ENCODE measurements at regions not wholly inside any gene's neighbourhood (a gene's known extent, or its start where the extent isn't known, plus 50 kb on each side); places are given as distances from the start of the nearest gene placed in this dataset.
"Not testable (repeated sequence)": the region's sequence is repeated elsewhere in the genome, so short reads cannot be mapped to it uniquely, and the experiment has no call there.

DNA sequence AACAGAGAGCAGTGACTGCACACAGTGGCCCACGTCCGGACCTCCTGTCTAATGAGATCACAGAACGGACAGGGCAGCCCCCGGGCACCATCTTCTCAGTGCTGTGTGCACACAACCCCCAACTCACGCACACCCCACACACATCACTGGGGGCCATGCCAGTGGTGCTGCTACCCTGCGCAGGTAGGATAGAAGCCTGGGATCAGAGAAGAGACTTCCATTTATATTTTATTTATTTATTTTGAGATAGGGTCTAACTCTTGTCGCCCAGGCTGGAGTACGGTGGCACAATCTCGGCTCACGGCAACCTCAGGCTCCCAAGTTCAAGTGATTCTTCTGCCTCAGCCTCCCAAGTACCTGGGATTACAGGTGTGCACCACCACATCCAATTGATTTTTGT lies 71.5 kb upstream of the TNK2 start:
- H3K27me3 ChIP-seq; H3K9me3 ChIP-seq; H3K4me1 ChIP-seq; intact Hi-C loops (cut with DNase I; ENCODE audit: low total_unique reads); DNase-seq; H3K4me3 ChIP-seq; H3K27ac ChIP-seq: not testable (repeated sequence)
- H3K36me3 ChIP-seq, result peaks cover 4 to 82% (median 61%) of the 10 kb centered on the region in 4 donors
- 94 to 100% (median 97%) methylated on average over 10 of the region's 10 CpGs for WGBS, 5 donors

DNA sequence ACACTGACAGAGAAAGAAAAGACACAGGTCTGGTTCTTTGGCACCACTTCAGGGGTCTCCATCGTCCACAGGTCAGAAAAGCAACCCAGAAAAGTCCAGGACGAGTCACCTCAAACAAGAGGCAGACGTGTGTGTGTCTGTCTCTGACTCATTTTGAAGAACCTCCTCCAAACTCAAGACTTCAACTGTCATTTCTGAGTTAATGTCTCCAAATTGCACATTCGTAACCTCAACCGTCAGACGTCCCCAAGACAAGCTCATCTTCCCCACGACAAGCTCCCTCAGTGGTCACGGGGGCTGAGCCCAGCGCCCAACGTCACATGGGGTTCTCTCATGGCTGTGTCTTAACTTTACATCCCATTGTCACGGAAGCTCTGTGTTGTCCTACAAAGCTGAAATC lies 70.2 kb upstream of the TNK2 start:
- intact Hi-C loops (cut with DNase I; ENCODE audit: low total_unique reads); H3K4me1 ChIP-seq; H3K27ac ChIP-seq; H3K9me3 ChIP-seq; H3K27me3 ChIP-seq; H3K4me3 ChIP-seq; DNase-seq: not testable (repeated sequence)
- WGBS, 5 donors, result 74 to 100% (median 85%) methylated on average over 1 to 9 of the region's 11 CpGs
- peaks cover 4 to 84% (median 62%) of the 10 kb centered on the region in 4 donors for H3K36me3 ChIP-seq

DNA sequence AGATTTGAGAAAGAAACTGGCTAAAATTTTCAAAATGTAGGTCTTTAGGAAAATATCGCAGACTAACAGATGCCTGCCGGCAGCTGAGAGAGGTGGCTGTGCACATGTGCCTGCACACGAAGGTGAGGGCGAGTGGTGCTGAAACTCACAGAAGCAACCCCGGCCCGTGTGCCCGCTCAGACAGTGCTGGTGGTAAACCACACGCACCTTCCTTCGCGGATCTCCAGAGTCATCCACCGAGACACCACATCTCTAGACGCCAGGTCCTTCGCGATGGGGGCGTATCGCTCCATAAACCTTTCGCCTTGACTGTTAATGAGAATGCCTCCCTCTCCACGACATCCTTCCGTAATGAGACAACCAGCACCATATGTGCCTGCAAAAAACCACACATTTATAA lies 68.5 kb upstream of the TNK2 start:
- H3K4me1 ChIP-seq; intact Hi-C loops (cut with DNase I; ENCODE audit: low total_unique reads); H3K27ac ChIP-seq; H3K4me3 ChIP-seq; H3K27me3 ChIP-seq; H3K9me3 ChIP-seq; DNase-seq: not testable (repeated sequence)
- peaks cover 4 to 83% (median 56%) of the 10 kb centered on the region in 4 donors for H3K36me3 ChIP-seq
- 90 to 100% (median 97%) methylated on average over 2 to 10 of the region's 19 CpGs for WGBS, 5 donors

DNA sequence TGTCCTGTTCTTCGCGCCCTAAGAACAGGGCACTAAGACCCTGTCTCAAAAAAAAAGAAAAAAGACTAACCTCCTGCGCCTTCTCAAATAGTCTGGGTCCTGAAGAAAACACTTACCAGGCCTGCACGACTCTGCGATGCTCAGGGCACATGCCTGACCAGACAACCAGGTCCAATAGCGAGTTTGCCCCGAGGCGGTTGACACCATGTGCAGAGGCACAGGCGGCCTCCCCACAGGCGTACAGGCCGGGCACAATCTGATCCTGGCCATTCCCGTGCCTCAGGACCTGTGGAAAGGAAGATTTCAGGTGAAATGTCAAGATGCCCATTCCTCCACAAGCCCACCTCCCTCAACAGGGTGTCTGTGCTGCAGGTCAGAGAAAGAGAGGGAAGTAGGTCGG lies 65.9 kb upstream of the TNK2 start:
- H3K27ac ChIP-seq; H3K27me3 ChIP-seq; intact Hi-C loops (cut with DNase I; ENCODE audit: low total_unique reads); H3K4me3 ChIP-seq; H3K4me1 ChIP-seq; H3K9me3 ChIP-seq; DNase-seq: not testable (repeated sequence)
- WGBS, 5 donors, result 88 to 97% (median 93%) methylated on average over 8 to 13 of the region's 13 CpGs
- H3K36me3 ChIP-seq, result peaks cover 17 to 91% (median 65%) of the 10 kb centered on the region in 4 donors

DNA sequence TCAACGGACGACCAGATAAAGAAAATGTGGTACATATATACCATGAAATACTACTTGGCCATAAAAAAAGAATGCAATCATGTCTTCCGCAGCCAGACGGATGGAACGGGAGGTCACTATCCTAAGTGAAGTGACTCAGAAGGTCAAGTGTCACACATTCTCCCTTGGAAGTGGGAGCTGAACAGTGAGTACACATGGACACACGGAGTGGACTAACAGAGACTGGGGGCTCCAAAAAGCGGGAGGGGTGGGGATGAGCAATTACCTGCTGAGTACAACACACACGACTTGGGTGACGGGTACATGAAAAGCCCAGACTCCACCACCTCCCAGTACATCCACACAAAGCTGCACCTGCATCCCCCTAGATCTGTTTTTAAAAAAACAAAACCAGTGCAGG lies 62.5 kb upstream of the TNK2 start:
- H3K36me3 ChIP-seq, result peaks cover 17 to 83% (median 54%) of the 10 kb centered on the region in 4 donors

DNA sequence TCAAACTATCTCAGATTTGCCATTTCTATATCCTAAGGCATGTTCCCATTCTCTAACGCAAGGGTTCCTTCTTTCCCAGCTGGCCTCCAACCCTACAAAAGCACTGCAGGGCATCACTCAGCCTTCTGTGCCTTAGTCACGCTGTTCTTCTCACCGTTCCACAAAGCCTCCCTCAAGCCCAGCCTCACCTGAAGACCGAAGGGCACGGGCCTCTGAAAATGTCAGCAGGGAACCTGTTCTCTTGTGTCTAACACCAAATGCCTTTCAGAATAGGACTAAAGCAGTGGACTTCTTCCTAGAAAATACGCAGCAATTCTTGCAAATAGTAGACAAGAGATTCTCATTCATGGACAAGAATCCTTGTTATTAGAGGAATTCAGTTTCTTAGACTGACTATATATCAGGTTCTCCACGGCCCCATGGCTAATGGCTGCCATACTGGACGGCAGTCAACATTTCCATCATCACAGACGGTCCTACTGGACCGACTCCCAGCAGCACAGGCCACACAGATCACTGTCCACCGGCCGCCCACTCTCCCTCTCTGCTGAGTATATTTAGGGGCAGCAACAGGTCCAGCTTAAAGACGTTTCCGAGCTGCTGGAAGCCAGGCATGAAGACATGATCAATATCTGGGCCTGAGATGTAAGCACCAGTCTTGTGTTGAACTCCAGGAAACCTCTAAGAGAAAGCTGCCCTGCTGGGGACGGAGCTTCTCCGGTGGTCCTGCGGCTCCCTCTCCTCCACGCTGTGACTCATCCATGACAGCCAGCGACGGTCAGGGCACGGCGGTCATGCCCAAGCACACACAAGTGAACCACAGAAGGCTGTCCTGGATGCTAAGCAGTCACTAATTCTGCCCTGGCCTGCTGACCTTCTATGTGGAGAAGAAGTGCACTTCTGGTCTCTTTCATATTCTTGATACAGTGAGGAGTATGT lies 61.8 kb upstream of the TNK2 start:
- peaks cover 16 to 83% (median 57%) of the 10 kb centered on the region in 4 donors for H3K36me3 ChIP-seq
- H3K27ac ChIP-seq; H3K4me3 ChIP-seq; DNase-seq; intact Hi-C loops (cut with DNase I; ENCODE audit: low total_unique reads); H3K4me1 ChIP-seq; H3K9me3 ChIP-seq; H3K27me3 ChIP-seq: not testable (repeated sequence)
- 88 to 95% (median 91%) methylated on average over 21 of the region's 22 CpGs for WGBS, 5 donors

More for the DNA sequence above, 62.5 kb upstream of the TNK2 start:
- H3K27ac ChIP-seq; intact Hi-C loops (cut with DNase I; ENCODE audit: low total_unique reads); H3K27me3 ChIP-seq; H3K9me3 ChIP-seq; DNase-seq; H3K4me3 ChIP-seq; H3K4me1 ChIP-seq: not testable (repeated sequence)
- WGBS, 5 donors, result 94 to 98% (median 96%) methylated on average over 9 of the region's 9 CpGs

DNA sequence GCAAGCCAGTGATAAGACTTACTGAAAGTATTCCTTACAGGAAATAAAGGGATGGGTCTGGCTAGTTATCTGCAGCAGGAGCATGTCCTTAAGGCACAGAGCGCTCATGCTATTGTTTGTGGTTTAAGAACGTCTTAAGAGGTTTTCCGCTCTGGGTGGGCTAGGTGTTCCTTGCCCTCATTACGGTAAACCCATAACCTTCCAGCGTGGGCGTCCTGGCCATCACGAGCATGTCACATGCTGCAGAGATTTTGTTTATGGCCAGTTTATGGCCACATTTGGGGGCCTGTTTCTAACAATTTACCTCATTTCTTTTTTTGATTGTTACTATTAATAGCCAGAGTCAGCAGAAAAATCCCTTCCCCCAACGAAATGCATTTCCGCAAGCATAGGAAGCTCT lies 61.0 kb upstream of the TNK2 start:
- H3K27me3 ChIP-seq; DNase-seq; H3K9me3 ChIP-seq; H3K4me3 ChIP-seq; H3K4me1 ChIP-seq; intact Hi-C loops (cut with DNase I; ENCODE audit: low total_unique reads); H3K27ac ChIP-seq: not testable (repeated sequence)
- peaks cover 23 to 83% (median 60%) of the 10 kb centered on the region in 4 donors for H3K36me3 ChIP-seq
- WGBS, 5 donors, result 87 to 97% (median 91%) methylated on average over 9 of the region's 9 CpGs

DNA sequence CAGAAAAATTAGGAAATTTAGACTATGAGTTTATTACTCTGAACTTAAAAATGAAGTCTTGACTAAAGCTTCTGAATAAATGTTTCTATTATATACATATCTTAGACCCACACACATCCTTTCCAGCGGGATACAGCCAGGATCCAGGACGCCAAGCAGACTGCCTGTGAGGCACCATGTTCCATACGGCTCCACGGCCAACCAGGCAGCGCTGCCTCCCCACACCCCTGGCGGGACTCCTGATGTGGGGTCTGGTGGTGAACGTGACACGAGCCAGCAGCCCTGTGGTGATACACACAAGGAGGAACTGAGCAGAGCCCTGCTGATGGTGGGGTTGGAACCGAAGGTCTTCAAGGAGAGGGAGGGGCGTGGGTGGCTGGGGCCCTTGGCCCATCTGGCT lies 59.8 kb upstream of the TNK2 start:
- DNase-seq; H3K9me3 ChIP-seq; H3K27me3 ChIP-seq; H3K4me3 ChIP-seq; intact Hi-C loops (cut with DNase I; ENCODE audit: low total_unique reads); H3K4me1 ChIP-seq; H3K27ac ChIP-seq: not testable (repeated sequence)
- H3K36me3 ChIP-seq, result peaks cover 23 to 85% (median 55%) of the 10 kb centered on the region in 4 donors
- 91 to 100% (median 95%) methylated on average over 5 to 8 of the region's 10 CpGs for WGBS, 5 donors

GRCh38 chr3:195967387-195967720 lies 59.0 kb upstream of the TNK2 start:
- H3K9me3 ChIP-seq; H3K4me1 ChIP-seq; intact Hi-C loops (cut with DNase I; ENCODE audit: low total_unique reads); H3K27ac ChIP-seq; H3K27me3 ChIP-seq; H3K4me3 ChIP-seq; DNase-seq: not testable (repeated sequence)
- WGBS, 5 donors, result no CpG with 5 or more reads among the region's 16 CpGs
- peaks cover 27 to 86% (median 58%) of the 10 kb centered on the region in 4 donors for H3K36me3 ChIP-seq

DNA sequence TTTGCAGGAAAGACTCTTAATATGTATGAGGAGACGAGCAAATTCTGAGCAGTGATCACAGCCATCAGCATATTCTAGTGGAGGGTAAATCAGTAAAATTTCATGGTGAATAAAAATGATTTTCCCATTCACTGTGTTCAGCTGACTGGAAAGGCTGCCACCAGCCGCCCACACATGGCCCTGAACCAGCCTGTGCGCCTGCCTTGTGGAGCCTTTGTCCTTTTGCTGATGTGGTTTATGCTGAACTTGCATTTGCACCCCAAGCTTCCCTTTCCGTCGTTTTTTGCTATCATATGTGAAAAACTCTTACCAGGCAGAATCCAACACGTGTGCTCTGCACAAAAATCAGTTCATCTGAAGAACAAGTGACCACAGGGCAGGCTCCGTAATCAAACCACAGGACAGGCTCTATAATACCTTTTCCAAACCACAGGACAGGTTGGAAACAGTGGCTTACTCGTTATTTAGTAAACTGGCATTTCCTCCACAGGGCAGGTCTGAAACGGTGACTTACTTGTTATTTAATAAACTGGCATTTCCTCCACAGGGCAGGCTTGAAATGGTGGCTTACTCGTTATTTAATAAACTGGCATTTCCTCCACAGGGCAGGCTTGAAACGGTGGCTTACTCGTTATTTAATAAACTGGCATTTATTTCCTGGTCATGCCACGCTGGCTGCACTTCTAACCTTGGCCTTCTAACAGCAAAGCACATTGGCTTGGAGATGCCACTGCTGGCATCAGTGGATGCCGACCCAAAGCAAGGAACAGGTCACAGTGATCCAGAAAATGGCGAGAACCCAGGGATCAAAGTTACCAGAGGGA lies 58.4 kb upstream of the TNK2 start:
- H3K27me3 ChIP-seq; intact Hi-C loops (cut with DNase I; ENCODE audit: low total_unique reads); H3K4me1 ChIP-seq; H3K9me3 ChIP-seq; H3K4me3 ChIP-seq; DNase-seq; H3K27ac ChIP-seq: not testable (repeated sequence)
- 77 to 86% (median 83%) methylated on average over 12 to 13 of the region's 15 CpGs for WGBS, 5 donors
- H3K36me3 ChIP-seq, result peaks cover 28 to 86% (median 58%) of the 10 kb centered on the region in 4 donors

DNA sequence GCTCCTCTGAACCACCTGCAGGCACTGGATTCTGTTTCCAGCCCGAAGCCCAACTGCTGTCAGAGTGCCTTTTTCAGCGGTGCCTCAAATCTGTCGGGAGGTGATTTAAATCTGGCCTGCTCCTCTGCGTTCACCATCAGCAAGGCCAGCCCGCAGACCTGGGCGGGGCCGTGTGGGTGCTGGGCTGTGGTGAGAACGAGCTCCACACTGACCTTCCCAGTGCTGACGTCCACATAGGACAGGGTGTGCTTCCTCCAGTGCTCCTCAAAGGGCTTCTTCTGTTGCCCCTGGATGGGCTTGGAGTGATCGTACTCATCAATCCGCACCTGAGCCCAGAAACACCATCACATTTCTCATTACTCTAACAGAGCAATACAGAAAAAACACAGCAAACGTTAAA lies 56.9 kb upstream of the TNK2 start:
- intact Hi-C loops (cut with DNase I; ENCODE audit: low total_unique reads); H3K27ac ChIP-seq; H3K4me1 ChIP-seq; DNase-seq; H3K4me3 ChIP-seq; H3K27me3 ChIP-seq; H3K9me3 ChIP-seq: not testable (repeated sequence)
- 87 to 96% (median 92%) methylated on average over 12 of the region's 12 CpGs for WGBS, 5 donors
- H3K36me3 ChIP-seq, result peaks cover 19 to 83% (median 47%) of the 10 kb centered on the region in 4 donors

Measured in stomach (tissue), 8 donors.